ENCODE measurements at regions not wholly inside any gene's neighbourhood (a gene's known extent, or its start where the extent isn't known, plus 50 kb on each side); places are given as distances from the start of the nearest gene placed in this dataset.

DNA sequence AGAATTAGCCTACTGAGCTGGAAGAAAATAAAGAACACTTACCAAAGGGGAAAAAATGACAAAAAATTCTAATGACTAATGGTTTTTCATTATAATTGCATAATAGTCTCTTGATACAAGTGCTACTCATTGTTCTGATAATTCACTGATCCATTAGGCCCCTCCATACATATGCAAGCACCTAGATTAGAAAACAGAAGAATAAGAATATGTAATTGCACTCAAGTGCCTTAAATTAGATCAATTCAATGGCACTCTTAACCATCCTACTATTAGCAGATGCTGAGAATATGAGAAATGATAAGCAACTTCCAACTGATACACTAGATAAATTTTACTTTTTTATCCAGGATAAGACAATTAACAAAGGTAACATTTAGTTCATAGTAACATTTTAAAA, 440.9 kb upstream of the C9orf72 start (continued):
- no peak for TF ChIP-seq REST (IDR thresholded peaks at IDR 0.05; ENCODE audit: low read depth)
- no peak for TF ChIP-seq CEBPB (IDR thresholded peaks at IDR 0.05; ENCODE audit: low read depth)
- no peak for TF ChIP-seq TCF7L2 (IDR thresholded peaks at IDR 0.05; ENCODE audit: borderline replicate concordance, extremely low read depth, insufficient read depth, insufficient read length)
- no peak for TF ChIP-seq EZH2 (IDR thresholded peaks at IDR 0.05)
- no peak for TF ChIP-seq ZFX (IDR thresholded peaks at IDR 0.05)
- TF ChIP-seq POLR2A (IDR thresholded peaks at IDR 0.05; ENCODE audit: borderline replicate concordance, extremely low read depth, insufficient read depth, insufficient read length), result no peak
- no peak for TF ChIP-seq EGR1 (IDR thresholded peaks at IDR 0.05; ENCODE audit: low read depth)

GRCh38 chr9:28024676-28025075, 451.4 kb upstream of the C9orf72 start:
- H3K4me3 ChIP-seq (replicated peaks in 1 of 2; ENCODE audit: low read depth in 1 of 2, low read length in 2 of 2), result no peak overlapping the region
- no peaks in the 10 kb centered on the region; the same call in 1 of the 2 replicates for H4K20me1 ChIP-seq (ENCODE audit: insufficient read depth)
- BruUV-seq (replicated peaks), result no TSS peak
- no peaks in the 10 kb centered on the region for H3K9me2 ChIP-seq (ENCODE audit: insufficient read depth)
- H3K9ac ChIP-seq (ENCODE audit: low read length), result no peak overlapping the region
- ATAC-seq (no peak), DNase-seq (ENCODE audit: low read depth, low spot score) (no peak)
- H3K4me2 ChIP-seq (ENCODE audit: low read length), result no peak overlapping the region
- POLR2A ChIA-PET, result no interaction called here
- intact Hi-C loops (cut with micrococcal nuclease), result no loop called here
- no peaks in the 10 kb centered on the region for H3K27me3 ChIP-seq (ENCODE audit: insufficient read depth, low read length)
- RAD21 ChIA-PET (ENCODE audit: low non-redundant PET in 1 of 2, low total read pairs in 2 of 2, uncharacterized antibody in 2 of 2, unreplicated experiment in 2 of 2), result no interaction called here
- no peaks in the 10 kb centered on the region for H3K4me1 ChIP-seq (ENCODE audit: control insufficient read depth in 1 of 2, insufficient read depth in 2 of 2, low read length in 2 of 2)
- CTCF ChIA-PET, result no interaction called here
- no peak overlapping the region for H3K27ac ChIP-seq (ENCODE audit: low read depth, low read length)
- no peaks in the 10 kb centered on the region for H3K79me2 ChIP-seq (ENCODE audit: insufficient read depth, low read length)
- TF ChIP-seq EGR1 (IDR thresholded peaks at IDR 0.05; ENCODE audit: low read depth) (no peak), ZNF274 (IDR thresholded peaks at IDR 0.05; ENCODE audit: low read depth, low read length) (no peak), SRF (IDR thresholded peaks at IDR 0.05; ENCODE audit: low read depth) (no peak), ZFX (IDR thresholded peaks at IDR 0.05) (no peak)
- H3K36me3 ChIP-seq (ENCODE audit: control insufficient read depth in 1 of 2, insufficient read depth in 2 of 2, low read length in 2 of 2), result no peaks in the 10 kb centered on the region
- H3K9me3 ChIP-seq (ENCODE audit: control insufficient read depth in 1 of 2, insufficient read depth in 1 of 2, low read depth in 1 of 2, low read length in 2 of 2), result peaks cover 0 to 6% of the 10 kb centered on the region in 2 experiments; a peak in 2 of 4 replicates
- H2AFZ ChIP-seq (ENCODE audit: low read depth, low read length, poor library complexity, severe bottlenecking), result no peak overlapping the region
